ENCODE measurements at regions not wholly inside any gene's neighbourhood (a gene's known extent, or its start where the extent isn't known, plus 50 kb on each side); places are given as distances from the start of the nearest gene placed in this dataset.
"Not testable (repeated sequence)": the region's sequence is repeated elsewhere in the genome, so short reads cannot be mapped to it uniquely, and the experiment has no call there.

DNA sequence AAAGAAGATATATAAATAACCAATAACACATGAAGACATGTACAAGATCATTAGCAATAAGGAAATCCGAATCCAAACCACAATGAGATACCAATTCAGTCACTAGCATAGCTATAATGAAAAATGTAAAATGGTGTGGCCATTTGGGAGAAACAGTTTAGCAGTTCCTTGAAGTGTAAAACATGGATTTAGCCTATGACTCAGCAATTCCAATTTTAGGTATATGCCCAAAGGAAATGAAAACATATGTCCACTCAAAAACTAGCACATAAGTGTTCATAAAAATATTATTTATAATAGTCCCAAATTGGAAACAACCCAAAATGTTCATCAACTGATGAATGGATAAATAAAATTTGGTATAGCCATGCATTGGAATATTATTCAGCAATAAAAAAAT lies 165.5 kb upstream of the CRIM1 start:
- FAIRE-seq, result no peak

DNA sequence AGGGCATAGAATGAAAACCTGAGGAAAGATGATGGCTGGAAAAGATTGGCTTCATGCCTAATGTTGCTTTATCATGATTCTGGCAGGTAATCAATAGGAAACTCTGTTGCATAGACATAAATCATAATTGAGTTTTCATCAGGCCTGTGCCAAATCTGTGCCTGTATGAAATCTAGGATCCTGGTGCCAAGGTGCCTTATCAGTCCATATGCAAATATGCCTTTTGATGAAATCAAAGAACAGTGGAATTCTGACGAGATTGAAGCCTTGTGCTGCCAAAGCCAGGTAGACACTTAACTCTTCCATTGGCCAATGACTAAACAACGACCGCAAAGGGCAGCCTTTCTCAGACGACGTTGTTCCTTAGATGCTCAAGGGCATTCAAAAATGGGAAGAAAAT lies 170.0 kb upstream of the CRIM1 start:
- H3K36me3 ChIP-seq (ENCODE audit: insufficient read depth, low read length), result no peaks in the 10 kb centered on the region
- no peak overlapping the region for H3K27ac ChIP-seq (ENCODE audit: low read depth, low read length)
- no peaks in the 10 kb centered on the region for H3K4me1 Mint-ChIP-seq (ENCODE audit: low read depth, unreplicated experiment)
- FAIRE-seq, result no peak
- H3K9me3 Mint-ChIP-seq (ENCODE audit: unreplicated experiment), result peaks cover 3% of the 10 kb centered on the region
- H3K36me3 Mint-ChIP-seq (ENCODE audit: low read depth, unreplicated experiment), result no peaks in the 10 kb centered on the region
- H3K27me3 ChIP-seq (ENCODE audit: insufficient read depth, low read length), result no peaks in the 10 kb centered on the region
- no peaks in the 10 kb centered on the region for H4K20me1 ChIP-seq (ENCODE audit: insufficient read depth, low read length)
- H3K4me2 ChIP-seq (ENCODE audit: low read length), result no peak overlapping the region
- H3K79me2 ChIP-seq (ENCODE audit: insufficient read depth, low read length), result no peaks in the 10 kb centered on the region
- no peak for TF ChIP-seq EZH2 (IDR thresholded peaks at IDR 0.05; ENCODE audit: insufficient read depth, low read length)
- TF ChIP-seq, protein P1, sequence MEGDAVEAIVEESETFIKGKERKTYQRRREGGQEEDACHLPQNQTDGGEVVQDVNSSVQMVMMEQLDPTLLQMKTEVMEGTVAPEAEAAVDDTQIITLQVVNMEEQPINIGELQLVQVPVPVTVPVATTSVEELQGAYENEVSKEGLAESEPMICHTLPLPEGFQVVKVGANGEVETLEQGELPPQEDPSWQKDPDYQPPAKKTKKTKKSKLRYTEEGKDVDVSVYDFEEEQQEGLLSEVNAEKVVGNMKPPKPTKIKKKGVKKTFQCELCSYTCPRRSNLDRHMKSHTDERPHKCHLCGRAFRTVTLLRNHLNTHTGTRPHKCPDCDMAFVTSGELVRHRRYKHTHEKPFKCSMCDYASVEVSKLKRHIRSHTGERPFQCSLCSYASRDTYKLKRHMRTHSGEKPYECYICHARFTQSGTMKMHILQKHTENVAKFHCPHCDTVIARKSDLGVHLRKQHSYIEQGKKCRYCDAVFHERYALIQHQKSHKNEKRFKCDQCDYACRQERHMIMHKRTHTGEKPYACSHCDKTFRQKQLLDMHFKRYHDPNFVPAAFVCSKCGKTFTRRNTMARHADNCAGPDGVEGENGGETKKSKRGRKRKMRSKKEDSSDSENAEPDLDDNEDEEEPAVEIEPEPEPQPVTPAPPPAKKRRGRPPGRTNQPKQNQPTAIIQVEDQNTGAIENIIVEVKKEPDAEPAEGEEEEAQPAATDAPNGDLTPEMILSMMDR (IDR thresholded peaks at IDR 0.05; ENCODE audit: insufficient read depth, low read depth, low read length), result no peak
- no peak overlapping the region for H2AFZ ChIP-seq (ENCODE audit: low read depth, low read length)
- no peak overlapping the region for H3K4me3 Mint-ChIP-seq (ENCODE audit: unreplicated experiment)
- H3K27ac Mint-ChIP-seq (ENCODE audit: unreplicated experiment), result no peak overlapping the region
- H3K4me1 ChIP-seq (ENCODE audit: insufficient read depth, low read length), result no peaks in the 10 kb centered on the region
- no peaks in the 10 kb centered on the region for H3K9me3 ChIP-seq (ENCODE audit: insufficient read depth, low read depth, low read length)
- H3K9ac ChIP-seq (ENCODE audit: low read length), result no peak overlapping the region
- DNase-seq (ENCODE audit: low read depth), result no peak
- no peak overlapping the region for H3K4me3 ChIP-seq (ENCODE audit: insufficient read depth, low read depth, low read length)
- no peaks in the 10 kb centered on the region for H3K27me3 Mint-ChIP-seq (ENCODE audit: low read depth, unreplicated experiment)

More for the DNA sequence above, 165.5 kb upstream of the CRIM1 start:
- H3K4me1 Mint-ChIP-seq (ENCODE audit: low read depth, unreplicated experiment), result no peaks in the 10 kb centered on the region
- no peak overlapping the region for H3K27ac Mint-ChIP-seq (ENCODE audit: unreplicated experiment)
- H3K27me3 ChIP-seq (ENCODE audit: insufficient read depth, low read length), result no peaks in the 10 kb centered on the region
- no peaks in the 10 kb centered on the region for H3K36me3 ChIP-seq (ENCODE audit: insufficient read depth, low read length)
- H3K27ac ChIP-seq (ENCODE audit: low read depth, low read length), result no peak overlapping the region
- H3K9ac ChIP-seq (ENCODE audit: low read length), result no peak overlapping the region
- no peak overlapping the region for H3K4me2 ChIP-seq (ENCODE audit: low read length)
- H3K4me3 ChIP-seq (ENCODE audit: insufficient read depth, low read depth, low read length), result no peak overlapping the region
- no peaks in the 10 kb centered on the region for H4K20me1 ChIP-seq (ENCODE audit: insufficient read depth, low read length)
- H3K4me1 ChIP-seq (ENCODE audit: insufficient read depth, low read length), result no peaks in the 10 kb centered on the region
- no peaks in the 10 kb centered on the region for H3K27me3 Mint-ChIP-seq (ENCODE audit: low read depth, unreplicated experiment)
- no peaks in the 10 kb centered on the region for H3K79me2 ChIP-seq (ENCODE audit: insufficient read depth, low read length)
- H3K9me3 ChIP-seq (ENCODE audit: insufficient read depth, low read depth, low read length), result no peaks in the 10 kb centered on the region
- no peaks in the 10 kb centered on the region for H3K9me3 Mint-ChIP-seq (ENCODE audit: unreplicated experiment)
- no peaks in the 10 kb centered on the region for H3K36me3 Mint-ChIP-seq (ENCODE audit: low read depth, unreplicated experiment)
- DNase-seq (ENCODE audit: low read depth), result no peak
- no peak overlapping the region for H2AFZ ChIP-seq (ENCODE audit: low read depth, low read length)
- TF ChIP-seq, protein P1 (IDR thresholded peaks at IDR 0.05; ENCODE audit: insufficient read depth, low read depth, low read length), result no peak
- no peak for TF ChIP-seq EZH2 (IDR thresholded peaks at IDR 0.05; ENCODE audit: insufficient read depth, low read length)
- no peak overlapping the region for H3K4me3 Mint-ChIP-seq (ENCODE audit: unreplicated experiment)

DNA sequence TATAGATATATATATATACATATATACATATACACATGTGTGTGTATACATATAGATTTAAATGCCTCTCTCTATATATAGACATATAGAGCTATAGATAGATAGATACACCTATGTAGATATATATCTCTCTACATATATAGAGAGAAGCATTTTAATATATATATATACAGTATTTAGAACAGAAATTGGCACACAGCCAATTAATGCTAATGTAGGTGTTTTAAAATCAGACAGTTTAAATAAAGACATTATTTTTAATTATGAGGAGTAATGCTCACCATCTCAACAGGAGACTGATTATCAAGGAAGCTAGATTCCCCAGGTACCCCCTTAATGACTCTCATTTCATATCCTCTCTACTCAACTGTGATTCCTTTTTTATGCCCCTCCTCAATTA lies 170.7 kb upstream of the CRIM1 start:
- H2AFZ ChIP-seq (ENCODE audit: low read depth, low read length), result no peak overlapping the region
- H3K4me1 Mint-ChIP-seq (ENCODE audit: low read depth, unreplicated experiment), result no peaks in the 10 kb centered on the region
- H3K36me3 ChIP-seq (ENCODE audit: insufficient read depth, low read length), result no peaks in the 10 kb centered on the region
- H3K27me3 Mint-ChIP-seq (ENCODE audit: low read depth, unreplicated experiment), result no peaks in the 10 kb centered on the region
- H3K4me3 Mint-ChIP-seq (ENCODE audit: unreplicated experiment), result no peak overlapping the region
- no peak overlapping the region for H3K4me3 ChIP-seq (ENCODE audit: insufficient read depth, low read depth, low read length)
- H3K4me1 ChIP-seq (ENCODE audit: insufficient read depth, low read length), result no peaks in the 10 kb centered on the region
- no peaks in the 10 kb centered on the region for H3K9me3 ChIP-seq (ENCODE audit: insufficient read depth, low read depth, low read length)
- no peaks in the 10 kb centered on the region for H3K79me2 ChIP-seq (ENCODE audit: insufficient read depth, low read length)
- H3K9me3 Mint-ChIP-seq (ENCODE audit: unreplicated experiment), result peaks cover 3% of the 10 kb centered on the region
- H3K4me2 ChIP-seq (ENCODE audit: low read length), result no peak overlapping the region
- no peaks in the 10 kb centered on the region for H3K27me3 ChIP-seq (ENCODE audit: insufficient read depth, low read length)
- H3K27ac Mint-ChIP-seq (ENCODE audit: unreplicated experiment), result no peak overlapping the region
- TF ChIP-seq, protein P1 (IDR thresholded peaks at IDR 0.05; ENCODE audit: insufficient read depth, low read depth, low read length), result no peak
- TF ChIP-seq EZH2 (IDR thresholded peaks at IDR 0.05; ENCODE audit: insufficient read depth, low read length), result no peak
- DNase-seq (ENCODE audit: low read depth), result no peak
- no peak for FAIRE-seq
- no peaks in the 10 kb centered on the region for H4K20me1 ChIP-seq (ENCODE audit: insufficient read depth, low read length)
- no peak overlapping the region for H3K27ac ChIP-seq (ENCODE audit: low read depth, low read length)
- H3K36me3 Mint-ChIP-seq (ENCODE audit: low read depth, unreplicated experiment), result no peaks in the 10 kb centered on the region
- H3K9ac ChIP-seq (ENCODE audit: low read length), result no peak overlapping the region

DNA sequence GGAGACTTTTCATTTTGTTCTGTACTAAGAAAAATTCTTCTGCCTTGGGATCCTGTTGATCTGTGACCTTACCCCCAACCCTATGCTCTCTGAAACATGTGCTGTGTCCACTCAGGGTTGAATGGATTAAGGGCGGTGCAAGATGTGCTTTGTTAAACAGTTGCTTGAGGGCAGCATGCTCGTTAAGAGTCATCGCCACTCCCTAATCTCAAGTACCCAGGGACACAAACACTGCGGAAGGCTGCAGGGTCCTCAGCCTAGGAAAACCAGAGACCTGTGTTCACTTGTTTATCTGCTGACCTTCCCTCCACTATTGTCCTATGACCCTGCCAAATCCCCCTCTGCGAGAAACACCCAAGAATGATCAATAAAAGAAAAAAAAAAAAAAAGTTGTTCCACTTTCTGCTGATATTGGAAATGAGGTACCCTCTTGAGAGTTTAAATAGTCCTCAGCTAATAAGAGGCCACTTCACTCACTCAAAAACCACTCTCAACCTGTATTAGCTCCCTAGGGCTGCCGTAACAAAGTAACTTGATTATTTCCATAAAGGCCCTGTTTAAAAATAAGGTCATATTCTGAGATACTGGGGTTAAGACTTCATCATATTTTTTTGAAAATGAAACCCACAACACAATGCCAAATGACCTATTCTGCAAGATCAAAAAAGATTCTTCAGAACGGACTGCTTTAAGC lies 174.6 kb upstream of the CRIM1 start:
- H4K20me1 ChIP-seq (ENCODE audit: insufficient read depth, low read length); H3K4me1 Mint-ChIP-seq (ENCODE audit: low read depth, unreplicated experiment); H3K79me2 ChIP-seq (ENCODE audit: insufficient read depth, low read length); H3K27me3 ChIP-seq (ENCODE audit: insufficient read depth, low read length); H3K27me3 Mint-ChIP-seq (ENCODE audit: low read depth, unreplicated experiment); DNase-seq (ENCODE audit: low read depth); H3K4me3 Mint-ChIP-seq (ENCODE audit: unreplicated experiment); H3K27ac ChIP-seq (ENCODE audit: low read depth, low read length); H3K9me3 ChIP-seq (ENCODE audit: insufficient read depth, low read depth, low read length); H3K4me2 ChIP-seq (ENCODE audit: low read length); H3K27ac Mint-ChIP-seq (ENCODE audit: unreplicated experiment); H3K9me3 Mint-ChIP-seq (ENCODE audit: unreplicated experiment); FAIRE-seq; H3K36me3 ChIP-seq (ENCODE audit: insufficient read depth, low read length); H2AFZ ChIP-seq (ENCODE audit: low read depth, low read length); H3K9ac ChIP-seq (ENCODE audit: low read length); H3K36me3 Mint-ChIP-seq (ENCODE audit: low read depth, unreplicated experiment); H3K4me3 ChIP-seq (ENCODE audit: insufficient read depth, low read depth, low read length); H3K4me1 ChIP-seq (ENCODE audit: insufficient read depth, low read length): not testable (repeated sequence)
